HG03520 (cell line): ENCODE measurements at regions not wholly inside any gene's neighbourhood (a gene's known extent, or its start where the extent isn't known, plus 50 kb on each side); places are given as distances from the start of the nearest gene placed in this dataset.
"Not testable (repeated sequence)": the region's sequence is repeated elsewhere in the genome, so short reads cannot be mapped to it uniquely, and the experiment has no call there.

Experiments
- ATAC-seq: cut with Tn5 transposase; IDR thresholded peaks from one replicate; pipeline ENCODE4 v1.9.1; 2021; ENCODE audit warnings: mild to moderate bottlenecking, moderate library complexity; ENCODE audit not compliant: unreplicated experiment

DNA sequence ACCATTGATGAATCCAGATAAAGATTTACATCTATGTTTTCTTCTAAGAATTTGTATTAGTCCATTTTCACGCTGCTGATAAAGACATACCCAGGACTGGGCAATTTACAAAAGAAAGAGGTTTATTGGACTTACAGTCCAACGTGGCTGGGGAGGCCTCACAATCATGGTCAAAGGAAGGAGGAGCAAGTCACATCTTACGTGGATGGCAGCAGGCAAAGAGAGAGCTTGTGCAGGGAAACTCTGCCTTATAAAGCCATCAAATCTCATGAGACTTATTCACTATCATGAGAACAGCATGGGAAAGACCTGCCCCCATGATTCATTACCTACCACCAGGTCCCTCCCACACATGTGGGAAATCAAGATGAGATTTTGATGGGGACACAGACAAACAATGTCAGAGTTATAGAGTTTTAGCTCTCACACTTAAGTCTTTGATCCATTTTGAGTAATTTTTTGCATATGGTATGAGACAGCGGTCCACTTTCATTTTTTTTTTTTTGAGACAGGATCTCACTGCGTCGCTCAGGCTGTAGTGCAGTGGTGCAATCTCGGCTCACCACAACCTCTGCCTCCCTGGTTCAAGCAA lies 53.5 kb upstream of the JADE2 start:
- not testable (repeated sequence) for ATAC-seq

- ATAC-seq, result no peak
Measured at GRCh38 chr5:134468921-134469400, 56.5 kb upstream of the JADE2 start.

- ATAC-seq, result no peak
Measured at GRCh38 chr5:134467231-134467630, 55.5 kb upstream of the CDKN2AIPNL start.

DNA sequence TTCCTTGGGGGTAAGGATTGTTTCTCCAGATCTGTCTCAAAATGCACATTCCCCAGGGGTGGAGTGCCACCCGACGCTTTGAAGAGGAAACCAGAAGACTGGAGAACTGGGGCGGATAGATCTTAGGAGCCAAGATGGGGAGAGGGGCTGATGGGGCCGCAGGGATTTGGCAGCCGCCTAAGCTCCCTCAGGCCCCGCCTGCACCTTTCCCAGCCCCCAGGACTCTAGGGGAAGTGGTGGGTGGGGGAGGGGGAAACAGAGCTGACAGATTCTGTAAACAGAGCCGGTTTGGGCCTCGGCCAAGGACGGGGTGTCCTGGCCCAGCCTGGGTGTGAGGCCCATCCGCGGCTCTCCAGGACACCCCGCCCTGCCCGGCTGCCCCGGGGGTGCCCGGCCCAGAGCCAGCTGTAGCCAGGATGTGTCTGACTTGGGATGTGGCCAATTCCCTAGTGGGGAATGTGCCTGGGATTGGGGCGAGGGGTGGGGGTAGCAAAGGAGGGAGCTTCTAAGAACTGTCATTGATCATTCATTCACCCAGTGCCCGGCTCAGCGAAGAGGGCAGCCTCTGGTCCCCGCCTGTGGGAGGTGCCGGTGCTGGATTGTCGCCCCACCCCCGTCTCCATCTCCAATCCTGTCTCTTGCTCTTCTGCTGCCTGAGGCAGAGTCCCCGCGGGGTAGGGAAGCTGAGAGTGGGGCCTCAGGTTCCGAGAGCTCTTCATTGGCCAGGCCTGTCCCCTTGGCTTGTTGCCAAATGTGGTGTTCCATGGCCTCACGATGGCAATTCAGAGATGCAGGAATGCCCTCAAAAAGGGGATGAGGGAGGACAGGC lies 54.8 kb upstream of the CDKN2AIPNL start:
- no peak for ATAC-seq

DNA sequence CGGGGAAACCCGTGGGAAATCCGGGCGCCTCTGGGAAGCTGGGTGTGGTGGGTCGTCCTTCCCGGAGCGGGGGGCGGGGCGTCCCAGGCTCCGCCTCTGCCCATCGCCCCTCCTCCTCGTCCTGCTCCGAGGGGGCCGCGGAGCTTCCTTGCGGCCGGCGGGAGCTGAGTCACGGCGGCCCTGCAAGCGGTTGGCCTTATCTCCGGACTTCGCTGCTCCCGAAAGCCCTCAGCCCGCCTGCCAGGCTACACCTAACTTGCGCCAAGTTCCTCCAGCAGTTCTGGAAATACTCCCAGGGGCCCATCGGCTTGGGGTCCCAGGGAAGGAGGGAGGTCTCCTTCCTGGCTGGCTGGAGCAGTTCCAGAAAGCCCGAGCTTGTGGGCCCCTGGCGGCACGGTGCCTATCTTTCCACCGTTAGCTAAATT lies 54.1 kb upstream of the CDKN2AIPNL start:
- ATAC-seq, result peak; percentile 79

DNA sequence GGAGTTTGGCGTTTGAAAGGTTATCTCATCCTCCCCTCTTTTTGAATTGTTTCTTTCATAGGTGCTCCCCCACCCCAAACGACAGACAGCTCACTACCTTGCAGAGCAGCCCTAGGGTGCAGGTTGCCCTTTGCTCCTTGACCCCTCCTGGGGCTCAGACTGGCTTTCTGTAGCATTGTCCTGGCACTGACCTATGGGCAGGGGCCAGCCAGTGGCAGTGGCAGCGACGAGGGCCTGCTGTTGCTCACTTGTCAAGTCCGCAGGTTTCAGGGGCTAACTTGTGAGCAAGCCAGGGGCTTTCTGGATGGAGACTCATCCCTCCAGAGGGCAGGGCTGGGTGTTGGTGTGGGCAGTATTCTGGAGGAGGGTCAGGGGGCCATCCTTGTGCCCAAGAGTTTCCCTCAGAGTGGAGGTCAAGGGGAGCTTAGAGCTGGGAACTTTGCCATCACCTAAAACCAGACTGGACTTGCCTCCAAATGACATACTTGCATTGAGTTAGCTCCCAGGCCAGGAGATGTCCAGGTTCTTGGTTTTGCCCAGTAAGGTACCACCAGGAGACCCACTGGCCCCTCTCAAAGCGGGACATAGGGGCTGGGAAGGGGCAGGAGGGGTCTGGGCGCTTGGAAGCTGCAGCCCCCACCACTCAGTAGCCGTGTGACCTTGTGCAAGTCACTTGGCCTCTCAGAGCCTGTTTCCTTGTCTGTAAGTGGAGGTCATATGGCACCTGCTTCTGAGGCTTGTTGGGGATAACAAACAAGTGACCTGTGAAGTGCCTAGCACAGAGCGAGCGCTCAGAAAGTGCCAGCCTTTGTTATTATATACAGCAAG lies 53.5 kb upstream of the CDKN2AIPNL start:
- peak; percentile 10 for ATAC-seq

- ATAC-seq, result no peak
Measured at GRCh38 chr5:134463991-134464760, 52.5 kb upstream of the CDKN2AIPNL start.

GRCh38 chr5:134463176-134463720 lies 51.6 kb upstream of the CDKN2AIPNL start:
- ATAC-seq, result no peak

- no peak for ATAC-seq
Measured at GRCh38 chr5:134462761-134463160, 51.1 kb upstream of the CDKN2AIPNL start.

- no peak for ATAC-seq
Measured at GRCh38 chr5:134462047-134462575, 50.4 kb upstream of the CDKN2AIPNL start.
